ENCODE measurements at regions not wholly inside any gene's neighbourhood (a gene's known extent, or its start where the extent isn't known, plus 50 kb on each side); places are given as distances from the start of the nearest gene placed in this dataset.
"Not testable (repeated sequence)": the region's sequence is repeated elsewhere in the genome, so short reads cannot be mapped to it uniquely, and the experiment has no call there.

- Histone ChIP-seq H3K27ac (peak overlapping the region in 4 of 21 experiments; percentile 11 to 50 (median 24)), H3K4me3 (no peak overlapping the region)
These were observed 603.6 kb upstream of the DIPK2B start for GRCh38 chrX:45804276-45804675.

GRCh38 chrX:45803383-45803921, 602.8 kb upstream of the DIPK2B start:
- H3K4me3 ChIP-seq: no peak overlapping the region
- peak overlapping the region in 4 of 21 experiments; percentile 11 to 64 (median 38) for H3K27ac ChIP-seq

GRCh38 chrX:45801554-45801953, 600.9 kb upstream of the DIPK2B start:
- Histone ChIP-seq H3K4me3 (no peak overlapping the region), H3K27ac (peak overlapping the region in 5 of 21 experiments; percentile 14 to 61 (median 49))

GRCh38 chrX:45800746-45801453, 600.2 kb upstream of the DIPK2B start:
- not testable (repeated sequence) for H3K4me3 ChIP-seq
- H3K27ac ChIP-seq: peak overlapping the region in 5 of 21 experiments; percentile 14 to 61 (median 49)

GRCh38 chrX:45799576-45799975, 598.9 kb upstream of the DIPK2B start:
- Histone ChIP-seq H3K27ac (peak overlapping the region in 3 of 21 experiments; percentile 1 to 38 (median 32)), H3K4me3 (no peak overlapping the region)

GRCh38 chrX:45795546-45795945, 594.9 kb upstream of the DIPK2B start:
- Histone ChIP-seq H3K27ac (no peak overlapping the region), H3K4me3 (no peak overlapping the region)

- Histone ChIP-seq H3K4me3 (no peak overlapping the region), H3K27ac (no peak overlapping the region)
These were observed 594.3 kb upstream of the DIPK2B start for GRCh38 chrX:45794995-45795337.

GRCh38 chrX:45794323-45794994, 593.8 kb upstream of the DIPK2B start:
- H3K27ac ChIP-seq: peak overlapping the region in 1 of 21 experiments; percentile 7
- no peak overlapping the region for H3K4me3 ChIP-seq

GRCh38 chrX:45788941-45789348, 588.3 kb upstream of the DIPK2B start:
- H3K4me3 ChIP-seq: no peak overlapping the region
- H3K27ac ChIP-seq: peak overlapping the region in 9 of 21 experiments; percentile 6 to 41 (median 31)

GRCh38 chrX:45788315-45788714, 587.6 kb upstream of the DIPK2B start:
- H3K27ac ChIP-seq: peak overlapping the region in 7 of 21 experiments; percentile 13 to 41 (median 36)

GRCh38 chrX:45784590-45784989, 583.9 kb upstream of the DIPK2B start:
- no peak overlapping the region for H3K27ac ChIP-seq
- no peak overlapping the region for H3K4me3 ChIP-seq

More at GRCh38 chrX:45788315-45788714, 587.6 kb upstream of the DIPK2B start:
- H3K4me3 ChIP-seq: no peak overlapping the region

- Histone ChIP-seq H3K27ac (peak overlapping the region in 2 of 21 experiments; percentile 28 to 64), H3K4me3 (no peak overlapping the region)
These were observed 582.3 kb upstream of the DIPK2B start for GRCh38 chrX:45783002-45783401.

- Histone ChIP-seq H3K27ac (peak overlapping the region in 3 of 21 experiments; percentile 8 to 33 (median 18)), H3K4me3 (no peak overlapping the region)
These were observed 581.4 kb upstream of the DIPK2B start for GRCh38 chrX:45781901-45782553.

GRCh38 chrX:45778616-45779015, 577.9 kb upstream of the DIPK2B start:
- Histone ChIP-seq H3K4me3 (no peak overlapping the region), H3K27ac (peak overlapping the region in 3 of 21 experiments; percentile 1 to 45 (median 31))

GRCh38 chrX:45777366-45777765, 576.7 kb upstream of the DIPK2B start:
- H3K4me3 ChIP-seq: no peak overlapping the region

GRCh38 chrX:45775468-45775867, 574.8 kb upstream of the DIPK2B start:
- H3K27ac ChIP-seq: peak overlapping the region in 10 of 21 experiments; percentile 18 to 68 (median 58)
- H3K4me3 ChIP-seq: no peak overlapping the region

More at GRCh38 chrX:45777366-45777765, 576.7 kb upstream of the DIPK2B start:
- no peak overlapping the region for H3K27ac ChIP-seq

- no peak overlapping the region for H3K4me3 ChIP-seq
- peak overlapping the region in 13 of 21 experiments; percentile 31 to 69 (median 57) for H3K27ac ChIP-seq
These were observed 574.3 kb upstream of the DIPK2B start for GRCh38 chrX:45774961-45775360.

- Histone ChIP-seq H3K27ac (peak overlapping the region in 9 of 21 experiments; percentile 25 to 69 (median 57)), H3K4me3 (no peak overlapping the region)
These were observed 572.9 kb upstream of the DIPK2B start for GRCh38 chrX:45773572-45773971.

GRCh38 chrX:45771560-45772340, 571.1 kb upstream of the DIPK2B start:
- H3K27ac ChIP-seq: peak overlapping the region in 18 of 21 experiments; percentile 24 to 93 (median 76)
- H3K4me3 ChIP-seq: peak overlapping the region in 3 of 7 experiments; percentile 26 to 48 (median 43)

Measured in skin epidermis (tissue), 12 donors.